ENCODE measurements at regions not wholly inside any gene's neighbourhood (a gene's known extent, or its start where the extent isn't known, plus 50 kb on each side); places are given as distances from the start of the nearest gene placed in this dataset.

DNA sequence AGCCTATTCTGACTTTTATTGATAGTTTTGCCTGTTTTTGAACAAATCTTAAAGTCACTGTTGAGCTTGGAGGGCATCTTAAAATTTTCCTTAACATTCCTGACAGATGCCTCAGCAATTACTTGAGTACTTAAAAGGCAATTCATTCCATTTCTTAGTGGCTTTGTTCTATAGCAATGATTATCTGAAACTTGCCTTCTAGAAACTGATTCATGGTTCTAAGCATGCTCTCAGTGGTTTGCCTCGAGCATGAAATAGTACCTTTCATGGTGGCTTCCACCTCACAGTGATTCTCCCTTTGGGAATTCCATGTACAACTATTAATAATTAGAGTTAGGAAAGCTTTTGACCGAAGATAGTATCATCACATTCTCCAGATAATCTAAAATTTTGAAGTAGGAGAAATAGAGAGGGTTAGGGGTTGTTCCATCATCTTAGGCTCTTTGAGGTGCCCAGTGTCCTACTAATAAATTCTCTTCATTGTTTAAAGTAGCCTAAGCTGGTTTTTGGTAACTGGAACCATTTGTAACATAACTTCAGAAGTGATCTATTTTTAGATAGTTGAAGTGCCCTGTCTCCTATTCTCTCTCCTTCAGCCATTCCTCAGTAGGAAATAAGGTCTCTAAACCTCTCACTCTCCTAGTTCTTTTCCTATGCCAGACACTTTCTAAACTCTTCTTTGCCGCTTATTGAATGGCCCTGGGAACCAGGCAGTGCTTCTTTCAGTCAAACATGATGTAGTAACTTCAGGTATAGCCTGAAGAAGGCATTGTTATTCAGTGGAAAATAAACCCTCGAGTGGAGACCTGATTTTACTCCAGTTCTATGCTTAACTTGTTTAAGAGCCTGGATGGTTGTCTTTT, 156.1 kb downstream of the HAUS1 start:
- TF ChIP-seq POLR2A (IDR thresholded peaks at IDR 0.05; ENCODE audit: low read length) (no peak), GATA1 (IDR thresholded peaks at IDR 0.05; ENCODE audit: low read depth, low read length) (no peak)

Data from erythroblast (primary cell).